DND-41 (cell line): ENCODE measurements at regions not wholly inside any gene's neighbourhood (a gene's known extent, or its start where the extent isn't known, plus 50 kb on each side); places are given as distances from the start of the nearest gene placed in this dataset.

Experiments
- CTCF ChIP-seq: IDR thresholded peaks from 2 replicates; pipeline ENCODE4 v1.5.1; 2012; ENCODE audit warnings: borderline replicate concordance, low read length, moderate library complexity, mild to moderate bottlenecking; ENCODE audit not compliant: poor library complexity, severe bottlenecking; ENCODE audit errors: extremely low read depth
- EZH2 ChIP-seq: IDR thresholded peaks from 3 replicates; pipeline ENCODE4 v1.6.1; 2012; ENCODE audit warnings: borderline replicate concordance, low read depth, mild to moderate bottlenecking, moderate library complexity, low read length, inconsistent platforms; ENCODE audit not compliant: severe bottlenecking

- TF ChIP-seq CTCF, result no peak
- no peak for TF ChIP-seq EZH2
These were observed 422.6 kb upstream of the ARPP21 start for GRCh38 chr3:35216501-35217266.
